ENCODE measurements at regions not wholly inside any gene's neighbourhood (a gene's known extent, or its start where the extent isn't known, plus 50 kb on each side); places are given as distances from the start of the nearest gene placed in this dataset.

GRCh38 chr5:173668245-173668800, 51.9 kb upstream of the BOD1 start (continued):
- TF ChIP-seq RFX5 (IDR thresholded peaks at IDR 0.05; ENCODE audit: borderline replicate concordance, low read depth, low read length), result no peak
- no peak for TF ChIP-seq TCF12 (IDR thresholded peaks at IDR 0.05; ENCODE audit: low read depth, low read length)
- no peak for TF ChIP-seq KDM5A (IDR thresholded peaks at IDR 0.05; ENCODE audit: low read length)
- TF ChIP-seq SIRT6 (IDR thresholded peaks at IDR 0.05; ENCODE audit: low read length), result no peak
- TF ChIP-seq SAP30 (IDR thresholded peaks at IDR 0.05; ENCODE audit: insufficient read depth, insufficient replicate concordance, low read length), result no peak
- no peak for TF ChIP-seq RNF2 (IDR thresholded peaks at IDR 0.05; ENCODE audit: borderline replicate concordance, low read depth, low read length, missing control alignments, poor library complexity, severe bottlenecking)
- TF ChIP-seq POLR2A (IDR thresholded peaks at IDR 0.05; ENCODE audit: control extremely low read depth in 1 of 2, low read depth in 2 of 2, low read length in 2 of 2), result no peak
- TF ChIP-seq POLR2AphosphoS5 (IDR thresholded peaks at IDR 0.05; ENCODE audit: low read depth, low read length), result no peak
